GM19467 (cell line): ENCODE measurements at regions not wholly inside any gene's neighbourhood (a gene's known extent, or its start where the extent isn't known, plus 50 kb on each side); places are given as distances from the start of the nearest gene placed in this dataset.

Source experiments
- ATAC-seq: cut with Tn5 transposase; IDR thresholded peaks from one replicate; pipeline ENCODE4 v1.9.1; 2021; ENCODE audit warnings: mild to moderate bottlenecking, moderate library complexity; ENCODE audit not compliant: unreplicated experiment

GRCh38 chr12:45585522-45586230 is 143.8 kb upstream of the ARID2 start:
- no peak for ATAC-seq

DNA sequence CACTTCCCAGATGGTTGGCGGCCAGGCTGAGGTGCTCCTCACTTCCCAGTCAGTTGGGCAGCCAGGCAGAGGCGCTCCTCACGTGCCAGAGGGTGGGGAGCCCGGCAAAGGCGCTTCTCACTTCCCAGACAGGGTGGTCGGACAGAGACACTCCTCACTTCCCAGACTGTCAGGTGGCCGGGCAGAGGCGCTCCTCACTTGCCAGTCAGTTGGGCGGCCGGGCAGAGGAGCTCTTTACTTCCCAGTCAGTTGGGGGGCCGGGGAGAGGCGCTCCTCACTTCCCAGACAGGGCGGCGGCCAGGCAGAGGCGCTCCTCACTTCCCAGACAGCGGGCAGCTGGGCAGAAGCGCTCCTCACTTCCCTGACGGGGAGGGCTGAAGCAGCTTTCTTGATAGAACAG is 143.0 kb upstream of the ARID2 start:
- ATAC-seq, result no peak

DNA sequence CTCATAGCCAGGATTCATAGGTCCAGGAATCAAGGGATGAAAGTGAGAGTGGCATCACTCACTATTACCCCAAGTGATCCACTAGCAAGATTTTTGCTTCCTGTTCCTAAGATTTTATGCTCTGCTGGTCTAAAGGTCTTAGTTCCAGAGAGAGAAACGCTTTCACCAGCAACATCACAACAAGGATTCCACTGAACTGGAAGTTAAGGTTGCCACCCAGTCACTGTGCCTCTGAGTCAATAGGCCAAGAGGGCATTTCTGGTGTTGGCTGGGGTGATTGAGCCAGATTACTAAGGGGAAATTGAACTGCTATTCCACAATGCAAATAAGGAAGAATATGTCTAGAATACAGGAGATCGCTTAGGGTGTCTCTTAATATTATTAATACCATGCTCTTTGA is 142.5 kb upstream of the ARID2 start:
- ATAC-seq, result no peak

DNA sequence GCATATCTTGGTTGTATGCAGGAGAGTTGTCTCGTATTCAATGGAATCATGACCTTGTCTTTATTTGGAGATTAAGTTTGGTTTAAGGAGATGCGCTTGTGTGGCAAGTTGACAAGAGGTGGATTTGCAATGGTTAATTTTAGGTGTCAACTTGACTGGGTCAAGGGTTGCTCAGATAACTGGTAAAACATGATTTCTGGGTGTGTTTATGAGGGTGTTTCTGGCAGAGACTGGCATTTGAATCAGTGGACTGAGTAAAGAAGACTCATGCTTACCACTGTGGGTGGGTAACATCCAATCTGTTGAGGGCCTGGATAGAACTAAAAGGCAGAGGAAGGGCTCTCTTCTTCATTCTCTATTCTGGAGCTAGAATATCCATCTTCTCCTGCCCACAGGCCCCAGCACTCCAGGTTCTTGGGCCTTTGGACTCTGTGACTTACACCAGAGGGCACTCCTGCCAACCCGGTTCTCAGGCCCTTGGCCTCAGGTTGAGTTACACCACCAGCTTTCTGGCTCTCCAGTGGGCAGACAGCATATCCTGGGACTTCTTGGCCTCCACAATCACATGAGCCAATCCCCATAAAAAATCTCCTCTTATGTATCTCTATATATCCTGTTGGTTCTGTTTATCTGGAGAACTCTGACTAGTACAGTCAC is 141.5 kb upstream of the ARID2 start:
- no peak for ATAC-seq

DNA sequence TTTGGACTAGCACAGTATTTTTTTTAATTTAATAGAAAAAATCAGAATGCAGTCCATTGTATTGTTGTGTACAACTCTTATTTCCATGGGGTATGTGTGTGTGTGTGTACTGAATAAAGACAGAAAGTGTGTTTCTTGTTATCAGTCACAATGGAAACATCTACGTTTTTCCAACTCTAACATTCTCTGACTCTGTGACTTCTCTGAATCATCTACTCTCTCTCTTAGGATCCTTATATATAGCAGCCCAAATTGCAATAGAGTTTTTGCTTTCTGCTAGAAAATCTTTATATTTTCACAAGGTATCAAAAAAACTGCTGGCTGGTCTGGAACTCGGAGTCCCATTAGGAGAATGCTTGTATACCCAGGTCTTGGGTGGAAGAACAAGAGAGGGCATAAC is 138.9 kb upstream of the ARID2 start:
- no peak for ATAC-seq

- ATAC-seq, result no peak
These were observed 137.9 kb upstream of the ARID2 start for GRCh38 chr12:45591635-45592034.

DNA sequence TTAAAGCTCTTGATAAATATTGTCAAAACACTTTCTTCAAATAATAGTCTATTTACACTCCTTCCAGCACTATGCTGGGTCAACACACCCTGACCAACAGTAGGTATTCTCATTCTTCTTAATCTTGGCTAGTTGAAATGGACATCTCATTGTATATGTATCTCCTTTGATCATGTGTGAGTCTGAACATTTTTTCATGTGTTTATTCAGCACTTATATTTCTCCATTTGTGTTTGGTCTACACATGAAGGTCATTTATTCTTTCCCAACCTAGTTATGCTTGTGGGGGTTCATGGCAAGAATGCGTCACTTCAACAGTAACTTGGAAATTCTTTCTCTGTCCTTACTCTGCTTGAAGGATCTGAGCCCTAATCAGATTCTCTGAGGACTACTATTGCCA is 133.1 kb upstream of the ARID2 start:
- no peak for ATAC-seq

DNA sequence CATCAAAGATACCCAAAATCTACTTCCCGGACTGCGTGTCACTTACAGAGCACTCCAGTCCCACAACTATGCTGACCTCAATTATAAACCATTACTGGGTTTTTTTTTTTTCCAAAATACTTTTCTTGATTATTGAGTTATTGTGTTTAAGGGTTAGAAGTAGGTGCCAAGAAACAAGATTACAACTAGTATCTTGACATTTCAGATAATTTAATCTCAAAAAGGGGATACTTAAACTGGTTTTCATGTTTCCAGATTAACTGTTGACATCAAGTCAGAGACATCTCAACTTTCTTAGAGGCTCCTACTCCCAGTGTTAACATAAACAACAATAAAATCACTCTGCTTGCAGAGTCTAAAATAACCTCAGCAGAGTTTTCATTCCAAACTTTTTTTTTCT is 131.2 kb upstream of the ARID2 start:
- ATAC-seq, result no peak

GRCh38 chr12:45598761-45599160 is 130.7 kb upstream of the ARID2 start:
- ATAC-seq, result no peak

DNA sequence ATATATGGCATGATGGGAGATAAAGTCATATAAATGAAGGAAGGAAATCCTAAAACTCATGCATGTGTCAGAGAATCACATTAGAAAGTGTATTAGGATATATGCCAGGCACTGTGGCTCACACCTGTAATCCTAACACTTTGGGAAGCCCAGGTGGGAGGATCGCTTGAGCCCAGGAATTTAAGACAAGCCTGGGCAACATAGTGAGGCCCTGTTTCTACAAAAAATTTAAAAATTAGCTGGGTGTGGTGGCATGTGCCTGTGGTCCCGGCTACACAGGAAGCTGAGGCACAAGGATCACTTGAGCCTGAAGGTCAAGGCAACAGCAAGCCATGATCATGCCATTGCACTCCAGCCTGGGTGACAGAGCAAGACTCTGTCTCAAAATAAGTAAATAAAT is 130.3 kb upstream of the ARID2 start:
- ATAC-seq, result no peak

DNA sequence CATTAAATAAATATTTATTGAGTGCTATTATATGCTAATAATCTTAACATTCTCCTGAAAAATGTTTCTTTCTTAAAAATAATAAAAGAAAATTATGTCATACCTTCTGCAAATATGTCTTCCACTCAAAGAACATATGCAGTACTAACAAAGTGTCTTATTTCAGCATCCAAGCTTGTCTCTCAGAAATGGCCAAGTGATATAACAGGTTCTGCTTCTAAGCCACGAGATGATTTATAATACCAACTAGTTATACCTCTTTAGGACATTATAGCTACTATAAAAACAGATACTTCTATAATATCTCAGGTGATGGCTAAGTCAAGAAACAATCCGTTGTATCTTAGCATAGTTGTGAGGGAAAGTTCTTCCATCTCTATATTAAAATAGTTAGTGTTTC is 128.1 kb upstream of the ARID2 start:
- ATAC-seq, result no peak

DNA sequence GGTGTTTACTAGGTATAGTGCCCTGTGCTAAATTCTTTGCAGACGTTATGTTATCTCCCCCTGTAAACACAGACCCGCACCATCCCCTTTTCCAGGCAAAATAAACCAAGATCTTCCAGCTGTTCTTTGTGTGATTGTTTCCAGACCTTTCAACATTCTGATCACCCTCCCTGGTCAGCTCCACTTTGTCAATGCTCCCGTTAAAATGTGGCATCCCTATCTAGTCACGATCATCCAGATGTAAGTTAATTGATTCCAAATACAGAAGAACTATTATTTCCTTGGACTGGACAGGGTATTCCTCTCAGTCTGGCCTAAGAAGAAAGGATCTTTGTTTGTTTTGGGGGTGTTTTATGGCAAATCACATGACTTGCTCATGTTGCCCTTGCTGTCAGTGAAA is 127.6 kb upstream of the ARID2 start:
- ATAC-seq, result no peak

DNA sequence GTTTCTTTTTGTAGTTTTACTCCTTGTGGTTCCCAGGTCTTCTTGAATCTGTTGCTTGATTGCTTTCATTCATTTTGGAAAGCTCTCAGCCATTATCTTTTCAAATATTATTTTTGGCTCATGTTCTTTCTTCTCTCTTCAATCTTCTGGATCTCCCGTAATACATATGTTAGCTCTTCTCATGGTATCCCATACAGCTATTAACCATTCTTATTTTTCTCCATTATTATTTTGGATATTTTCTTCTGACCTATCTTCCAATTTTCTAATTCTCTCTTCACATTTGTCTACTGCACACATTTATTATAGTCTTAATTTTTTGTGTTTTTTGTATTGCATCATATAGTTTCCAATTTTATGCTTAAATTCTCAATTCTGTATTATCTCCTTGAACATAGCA is 123.9 kb upstream of the ARID2 start:
- no peak for ATAC-seq

- no peak for ATAC-seq
These were observed 118.4 kb upstream of the ARID2 start for GRCh38 chr12:45611061-45611460.

DNA sequence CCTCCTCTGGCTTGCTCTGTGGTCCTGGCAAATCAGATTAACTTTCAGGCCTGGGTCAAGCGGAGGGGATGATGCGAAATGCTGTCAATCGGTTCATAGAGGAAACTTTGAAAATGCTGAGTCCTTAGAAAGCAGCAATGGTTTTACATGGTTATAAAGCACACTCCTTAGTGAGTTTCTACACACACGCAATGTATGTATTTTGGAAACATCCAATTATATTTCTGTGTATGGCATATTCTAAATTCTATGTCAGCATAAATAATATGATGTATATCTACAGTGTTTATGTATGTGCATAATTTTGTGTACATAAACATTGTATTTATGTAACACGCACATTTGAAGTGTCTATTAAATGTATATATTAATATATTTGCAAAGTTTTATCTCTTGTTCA is 118.0 kb upstream of the ARID2 start:
- ATAC-seq, result no peak

GRCh38 chr12:45612044-45612794 is 117.3 kb upstream of the ARID2 start:
- no peak for ATAC-seq

DNA sequence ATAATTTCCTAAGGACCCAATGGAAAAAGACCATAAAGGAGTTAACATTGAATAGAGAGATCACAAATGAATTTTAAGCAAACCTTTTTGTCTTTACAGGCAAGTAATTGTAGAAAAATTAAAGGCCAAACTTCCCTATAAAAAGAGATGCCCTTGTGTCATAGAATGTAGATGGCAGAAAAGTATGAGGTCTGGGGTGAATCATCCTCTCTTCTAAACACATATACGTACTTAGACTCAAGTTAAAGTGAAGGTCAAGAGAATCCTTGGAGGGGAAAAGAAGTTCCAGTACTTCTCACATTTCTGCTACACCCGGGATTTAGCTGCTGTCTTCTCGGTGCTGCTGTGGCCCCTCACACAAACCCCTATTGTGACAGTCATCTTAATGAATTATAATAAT is 116.2 kb upstream of the ARID2 start:
- no peak for ATAC-seq

DNA sequence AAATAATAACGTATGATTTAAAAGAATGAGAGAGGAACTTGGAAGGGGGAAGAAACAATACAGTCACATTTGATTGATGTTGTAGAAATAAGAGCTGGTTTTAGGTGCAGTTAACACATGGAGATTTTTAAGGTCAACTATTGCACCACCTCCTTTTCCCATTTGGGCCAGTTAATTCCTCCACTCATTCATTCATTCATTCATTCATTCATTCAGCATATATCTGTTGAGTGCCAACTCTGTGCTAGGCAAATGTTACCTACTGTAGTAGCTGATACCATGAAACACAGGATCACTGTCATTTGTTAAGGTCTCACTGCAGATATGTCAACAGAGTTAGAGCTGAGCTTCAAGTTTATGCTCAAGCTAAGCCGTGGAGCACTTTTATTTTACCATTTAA is 115.7 kb upstream of the ARID2 start:
- no peak for ATAC-seq

- ATAC-seq, result no peak
These were observed 114.2 kb upstream of the ARID2 start for GRCh38 chr12:45615268-45615667.

DNA sequence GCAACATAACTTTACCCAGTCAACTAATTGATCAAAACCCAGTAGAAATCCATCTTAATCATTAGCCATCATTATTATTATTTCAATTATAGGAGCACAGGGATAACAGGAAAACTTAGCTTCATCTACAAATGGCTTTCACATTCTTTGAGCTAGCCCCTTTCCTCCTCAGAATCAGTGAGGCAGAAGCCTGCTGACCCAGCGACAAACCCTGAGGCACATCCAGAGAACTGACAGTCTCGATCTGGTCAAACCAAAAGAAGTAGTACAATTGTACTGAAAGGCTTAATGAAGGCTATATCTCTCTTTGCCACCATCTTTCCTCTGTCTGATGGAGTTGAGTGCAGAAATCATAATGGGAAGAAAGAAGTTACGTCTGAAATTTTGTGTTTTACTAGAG is 109.8 kb upstream of the ARID2 start:
- ATAC-seq, result no peak

DNA sequence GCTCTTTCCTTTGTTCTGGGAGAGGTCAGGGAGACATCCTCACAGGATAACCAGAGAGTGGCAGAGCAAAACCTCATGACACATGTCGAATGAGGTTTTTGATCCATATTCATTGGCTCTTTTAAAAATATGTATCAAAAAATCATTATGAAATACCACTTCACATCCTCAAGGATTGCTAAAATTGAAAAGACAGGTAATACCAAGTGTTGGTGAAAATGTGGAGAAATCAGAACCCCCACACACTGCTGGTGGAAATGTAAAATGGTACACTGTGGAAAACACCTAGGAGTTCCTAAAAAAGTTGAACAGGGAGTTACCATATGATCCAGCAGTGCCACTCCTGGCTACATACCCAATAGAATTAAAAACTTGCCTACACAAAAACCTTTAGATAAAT is 107.8 kb upstream of the ARID2 start:
- ATAC-seq, result no peak

- no peak for ATAC-seq
These were observed 107.1 kb upstream of the ARID2 start for GRCh38 chr12:45622210-45622937.
